NOMO-1 treated with dmso at 0.1 percent for 144 hours (cell line): ENCODE measurements at regions not wholly inside any gene's neighbourhood (a gene's known extent, or its start where the extent isn't known, plus 50 kb on each side); places are given as distances from the start of the nearest gene placed in this dataset.
"Not testable (repeated sequence)": the region's sequence is repeated elsewhere in the genome, so short reads cannot be mapped to it uniquely, and the experiment has no call there.

Experiments used
- DNase-seq: peaks from one replicate; lab custom pipeline; 2025; ENCODE audit not compliant: unreplicated experiment; lab: John Stamatoyannopoulos, UW

DNA sequence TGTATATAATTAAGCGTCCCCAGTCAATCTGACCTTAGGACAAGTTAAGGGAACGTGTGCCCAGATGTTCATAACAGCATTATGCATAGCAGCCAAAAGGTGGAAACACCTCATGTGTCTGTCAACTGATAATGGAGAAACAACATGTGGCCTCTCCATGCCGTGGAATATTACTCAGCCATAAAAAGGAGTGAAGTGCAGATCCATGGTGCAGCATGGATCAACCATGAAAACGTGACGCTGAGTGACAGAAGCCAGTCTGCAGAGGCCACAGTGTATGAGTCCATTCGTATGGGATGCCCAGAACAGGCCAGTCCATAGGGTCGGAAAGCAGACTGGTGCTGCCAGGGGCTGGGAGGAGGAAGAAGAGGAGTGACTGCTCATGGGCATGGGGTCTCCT, 161.0 kb upstream of the CIBAR2 start:
- no peak for DNase-seq

DNA sequence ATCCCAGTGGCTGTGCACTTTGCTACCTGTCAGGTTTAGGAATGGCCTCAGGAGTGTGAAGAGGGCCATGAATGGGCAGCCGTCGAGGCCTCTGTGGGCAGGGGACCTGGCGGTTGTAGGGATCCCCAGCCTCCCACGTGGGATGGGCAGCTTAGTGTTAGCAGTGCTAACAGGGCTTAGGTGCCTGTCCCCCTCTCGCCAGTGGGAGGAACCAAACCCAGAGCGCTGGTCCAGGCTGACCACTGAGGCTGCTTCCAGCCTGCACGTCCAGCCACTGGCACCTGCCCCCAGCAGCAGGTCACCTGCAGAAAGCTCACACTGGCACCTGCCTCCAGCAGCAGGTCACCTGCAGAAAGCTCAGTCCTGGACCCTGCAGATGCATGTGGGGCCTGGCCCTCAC, 162.2 kb upstream of the CIBAR2 start:
- no peak for DNase-seq

DNA sequence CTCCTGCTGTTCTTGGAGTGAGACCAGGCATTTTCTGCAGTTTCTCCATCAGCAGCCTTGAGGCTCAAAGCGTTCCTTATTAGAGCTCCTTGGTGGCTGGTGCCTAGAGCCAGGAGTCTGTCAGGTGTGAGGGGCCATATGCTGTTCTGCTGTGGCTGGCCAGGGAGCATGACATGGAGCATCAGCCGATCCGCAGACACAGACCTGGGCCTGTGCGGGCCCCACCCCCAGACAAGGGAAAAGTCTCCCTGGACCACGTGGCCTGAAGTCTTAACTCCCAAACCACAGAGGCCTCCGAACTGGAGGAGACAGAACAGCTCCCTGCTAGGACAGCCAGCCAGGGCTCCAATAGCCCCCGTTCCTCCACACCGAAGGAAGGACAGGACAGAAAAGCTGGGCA, 162.7 kb upstream of the CIBAR2 start:
- DNase-seq, result no peak

DNA sequence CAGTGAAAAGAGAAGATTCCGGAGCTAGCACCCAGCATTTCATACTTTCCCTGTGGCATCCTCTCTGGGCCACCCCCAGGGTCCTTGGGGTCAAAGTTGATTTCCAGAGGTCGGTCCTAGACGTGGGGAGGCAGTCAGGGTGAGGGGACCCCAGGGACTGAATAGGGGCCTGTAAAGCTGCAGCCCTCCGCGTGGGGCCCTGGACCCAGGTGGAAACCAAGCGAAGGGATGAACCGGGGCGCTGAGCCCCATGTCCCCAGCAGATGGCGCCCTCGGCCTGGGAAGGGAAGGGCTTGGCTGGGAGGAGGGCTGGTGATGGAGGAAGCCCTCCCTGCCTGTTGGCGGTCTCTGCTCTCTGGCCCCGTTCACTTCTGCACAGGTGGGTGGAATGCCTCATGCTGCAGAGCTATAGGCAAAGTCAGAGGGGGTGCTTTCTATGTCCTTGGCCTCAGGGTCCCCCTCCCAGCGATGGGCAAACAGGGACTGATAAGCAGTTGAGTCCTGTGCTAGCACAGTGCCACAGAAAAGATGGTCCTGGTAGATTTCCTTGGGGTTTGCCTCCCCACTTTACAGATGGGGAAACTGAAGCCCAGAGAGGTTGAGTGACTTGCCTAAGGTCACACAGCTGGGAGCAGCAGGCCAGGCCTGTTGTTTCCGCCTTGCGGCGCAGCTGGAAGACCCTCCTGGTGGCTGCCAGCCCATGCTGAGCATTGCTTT, 163.4 kb upstream of the CIBAR2 start:
- DNase-seq, result peak; percentile 43

DNA sequence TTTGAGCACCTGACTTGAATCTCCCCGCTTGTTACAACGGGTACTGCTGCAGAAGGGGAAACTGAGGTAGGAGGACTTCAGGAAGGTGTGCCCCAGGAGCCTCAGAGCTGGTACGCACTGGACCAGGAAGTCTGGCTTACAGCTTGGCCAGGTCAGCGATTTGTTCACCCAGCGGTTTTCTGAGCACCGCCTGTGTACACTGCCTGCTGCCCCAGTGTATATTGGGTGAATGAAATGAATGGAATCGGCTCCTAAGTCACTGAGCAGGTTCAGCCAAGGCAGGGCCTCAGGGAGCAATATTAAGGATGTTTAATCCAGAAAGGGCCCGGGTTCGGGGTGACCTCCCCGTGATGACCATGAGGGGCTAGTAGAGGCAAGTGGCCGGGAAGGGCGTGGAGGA, 164.0 kb upstream of the CIBAR2 start:
- no peak for DNase-seq

DNA sequence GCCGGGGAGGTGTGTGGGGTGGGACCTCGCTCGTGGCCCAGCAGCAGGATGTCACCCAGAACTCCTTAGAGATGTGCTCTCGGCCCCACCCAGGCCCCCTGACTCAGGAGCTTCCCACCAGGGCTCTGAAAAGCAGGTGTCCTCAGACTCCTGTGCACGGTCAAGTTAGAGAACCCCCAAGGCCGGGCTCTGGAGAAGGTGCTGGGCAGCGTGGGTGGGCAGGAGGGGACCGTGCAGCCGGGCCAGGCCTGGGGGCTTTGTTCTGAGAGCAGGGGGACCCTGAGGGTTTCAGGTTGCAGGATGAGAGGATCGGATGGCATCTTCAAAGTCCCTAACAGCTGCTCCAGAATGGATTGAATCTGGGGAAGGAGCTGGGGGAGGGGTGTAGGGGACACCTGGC, 164.4 kb upstream of the CIBAR2 start:
- DNase-seq, result no peak

DNA sequence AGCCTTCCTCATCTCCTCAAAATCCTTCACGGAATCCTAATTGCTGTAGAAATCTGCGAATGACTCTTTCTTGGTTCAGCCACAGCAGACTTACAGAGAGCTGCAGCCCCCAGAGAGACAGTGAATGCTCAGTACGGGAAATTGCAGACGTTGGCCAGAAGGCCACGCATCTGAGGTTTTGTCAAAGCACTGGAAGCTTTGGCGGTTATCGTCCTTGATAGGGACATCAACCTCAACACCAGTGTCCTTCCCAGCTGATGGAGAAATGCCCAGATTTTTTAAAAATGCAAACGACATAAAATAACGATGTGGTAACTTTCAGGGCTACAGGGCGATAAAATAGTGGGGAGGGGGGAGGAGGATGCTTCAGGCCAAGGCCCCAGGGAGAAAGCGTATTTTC, 166.6 kb upstream of the CIBAR2 start:
- DNase-seq, result no peak

DNA sequence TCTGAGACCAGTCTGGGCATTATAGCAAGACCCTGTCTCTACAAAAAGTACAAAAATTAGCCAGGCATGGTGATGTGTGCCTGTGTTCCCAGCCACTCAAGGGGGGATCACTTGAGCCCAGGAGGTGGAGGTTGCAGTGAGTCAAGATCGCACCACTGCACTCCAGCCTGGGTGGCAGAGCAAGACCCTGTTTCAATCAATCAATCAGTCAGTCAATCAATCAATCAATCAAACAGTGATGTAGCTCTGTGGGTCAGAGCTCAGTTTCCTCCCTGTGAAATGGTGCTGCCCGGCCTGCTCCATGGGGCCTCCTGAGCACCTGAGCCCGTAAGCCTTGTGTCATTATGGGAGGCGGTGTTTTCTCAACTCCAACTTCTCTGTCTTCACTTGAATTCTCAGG, 167.1 kb upstream of the CIBAR2 start:
- no peak for DNase-seq

DNA sequence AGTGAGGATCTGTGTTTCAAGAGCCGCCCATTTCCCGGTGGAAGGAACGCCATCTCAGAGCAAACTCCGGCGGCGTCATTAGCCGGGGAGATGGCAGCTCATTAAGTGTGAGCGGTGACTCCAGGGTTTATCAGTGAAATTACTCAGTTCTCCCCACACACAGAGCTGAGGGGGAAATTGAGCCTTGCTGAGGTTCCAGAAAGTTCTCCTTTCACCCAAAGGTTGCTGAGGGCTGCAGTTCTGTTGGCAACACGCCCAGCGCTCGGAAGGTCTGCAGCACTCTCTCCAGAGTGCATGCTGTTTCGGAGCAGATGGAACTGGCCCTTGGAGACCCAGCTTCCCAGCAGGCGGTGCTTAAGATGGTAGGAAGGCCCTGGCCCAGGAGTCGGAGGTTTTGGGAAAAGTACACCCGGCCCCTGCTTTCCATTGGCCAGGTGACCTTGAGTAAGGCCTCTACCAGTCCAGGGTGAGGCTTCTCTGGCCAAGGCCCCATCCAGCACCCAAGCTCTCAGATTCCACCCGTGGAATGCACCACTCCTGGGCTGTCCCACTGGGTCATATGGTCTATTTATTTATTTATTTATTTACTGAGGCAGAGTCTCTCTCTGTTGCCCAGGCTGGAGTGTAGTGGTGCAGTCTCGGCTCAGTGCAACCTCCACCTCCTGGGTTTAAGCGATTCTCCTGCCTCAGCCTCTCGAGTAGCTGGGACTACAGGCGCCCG, 167.7 kb upstream of the CIBAR2 start:
- DNase-seq, result no peak

DNA sequence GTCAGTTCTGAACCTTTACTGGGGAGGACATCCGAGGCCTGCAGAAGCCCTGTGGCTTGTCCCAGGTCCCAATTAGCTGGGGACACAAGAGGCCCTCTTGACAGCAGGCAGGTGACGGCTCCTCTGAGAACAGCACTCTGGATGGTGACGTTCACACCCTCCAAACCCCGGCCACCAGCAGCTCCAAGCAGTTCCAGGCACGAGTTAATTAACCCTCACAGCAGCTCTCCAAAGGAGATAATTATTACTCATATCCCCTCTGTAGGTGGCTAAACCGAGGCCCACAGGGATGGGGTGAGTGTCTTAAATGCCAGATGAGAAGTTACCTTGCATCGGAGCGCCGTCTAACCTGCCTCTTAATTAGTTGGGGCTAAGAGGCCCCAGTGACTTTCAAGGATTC, 168.9 kb upstream of the CIBAR2 start:
- no peak for DNase-seq

DNA sequence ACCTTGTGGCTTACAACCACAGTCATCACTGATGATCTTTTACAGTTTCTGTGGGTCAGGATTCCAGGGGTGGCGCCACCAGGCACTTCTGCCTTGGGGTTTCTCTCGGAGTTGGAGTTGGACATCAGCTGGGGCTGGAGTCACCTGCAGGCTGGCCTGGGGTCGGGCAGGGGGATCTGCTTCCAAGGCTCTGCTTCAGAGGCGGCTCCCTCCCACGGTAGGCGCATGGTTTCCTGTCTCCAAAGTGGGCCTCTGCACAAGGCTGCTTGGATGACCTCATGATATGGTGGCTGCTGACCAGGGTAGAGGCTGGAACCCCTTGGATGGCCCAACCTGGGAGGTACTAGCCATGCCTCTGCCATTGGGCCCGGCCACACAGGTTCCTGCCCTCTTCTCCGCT, 170.6 kb upstream of the CIBAR2 start:
- no peak for DNase-seq

DNA sequence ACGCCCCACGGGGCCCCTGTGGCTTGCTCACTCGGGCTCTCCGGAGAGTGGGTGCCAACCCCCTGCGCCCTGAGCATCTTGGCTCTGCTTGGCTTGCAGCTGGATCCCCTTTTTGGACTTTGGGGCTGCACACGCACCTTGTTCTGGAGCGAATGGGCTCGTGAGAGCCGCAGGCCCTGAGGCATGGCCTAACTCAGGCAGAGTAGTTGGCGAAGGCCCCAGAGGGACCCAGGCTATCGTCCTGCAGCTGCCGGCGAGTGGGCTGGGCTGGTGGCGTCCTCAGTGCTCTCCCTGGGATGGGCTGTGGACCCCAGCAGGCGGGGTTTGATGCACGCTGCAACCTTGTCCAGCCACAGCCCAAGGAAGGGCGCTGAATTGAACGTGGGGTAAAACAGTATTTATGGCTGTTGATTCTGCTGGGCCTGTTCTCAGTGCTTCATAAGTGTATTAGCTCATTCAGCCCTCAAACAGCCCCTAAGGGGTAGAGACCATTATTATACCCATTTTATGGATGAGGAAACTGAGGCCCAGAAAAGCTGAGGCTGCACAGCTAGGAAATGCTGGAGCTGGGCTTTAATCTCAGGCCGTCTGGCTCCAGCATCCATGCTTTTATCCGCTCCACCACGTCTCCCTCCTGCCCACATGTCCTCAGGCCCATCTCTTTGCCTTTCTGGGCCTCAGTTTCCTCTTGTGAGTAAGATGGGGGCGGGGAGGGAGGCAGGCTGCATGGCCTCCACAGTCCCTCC, 171.2 kb upstream of the CIBAR2 start:
- no peak for DNase-seq

DNA sequence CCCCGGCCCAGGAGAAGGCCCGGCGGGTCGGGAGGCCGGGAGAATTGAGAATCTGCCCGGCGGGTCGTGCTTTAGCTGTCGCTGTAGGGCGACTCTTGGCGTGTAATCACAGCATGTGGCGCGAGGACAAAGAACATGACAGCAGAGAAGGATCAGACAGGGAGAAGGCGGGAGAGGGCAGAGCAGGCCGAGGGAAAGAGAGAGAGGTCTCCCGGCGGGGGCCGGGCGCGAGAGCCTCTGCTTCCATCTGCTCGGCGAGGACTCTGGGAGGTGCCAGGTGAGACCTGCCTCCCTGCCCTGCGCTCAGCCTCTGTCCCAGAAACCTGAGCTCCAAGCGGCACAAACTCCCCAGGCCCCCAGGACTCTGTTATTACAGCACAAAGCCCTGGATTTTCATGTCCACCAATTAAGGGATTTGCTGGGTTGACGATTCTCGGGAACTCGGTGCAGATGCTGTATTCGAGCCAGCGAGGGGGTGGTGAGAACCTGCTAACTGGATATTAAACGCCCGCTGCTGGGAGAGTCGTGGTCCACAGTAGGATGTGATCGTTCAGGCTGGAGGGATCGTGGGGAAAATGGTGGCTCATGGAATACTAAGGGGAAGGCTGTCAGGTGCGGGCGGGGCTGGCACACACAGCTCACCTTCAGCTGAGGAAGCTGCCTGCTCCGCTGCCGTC, 172.0 kb upstream of the CIBAR2 start:
- no peak for DNase-seq

DNA sequence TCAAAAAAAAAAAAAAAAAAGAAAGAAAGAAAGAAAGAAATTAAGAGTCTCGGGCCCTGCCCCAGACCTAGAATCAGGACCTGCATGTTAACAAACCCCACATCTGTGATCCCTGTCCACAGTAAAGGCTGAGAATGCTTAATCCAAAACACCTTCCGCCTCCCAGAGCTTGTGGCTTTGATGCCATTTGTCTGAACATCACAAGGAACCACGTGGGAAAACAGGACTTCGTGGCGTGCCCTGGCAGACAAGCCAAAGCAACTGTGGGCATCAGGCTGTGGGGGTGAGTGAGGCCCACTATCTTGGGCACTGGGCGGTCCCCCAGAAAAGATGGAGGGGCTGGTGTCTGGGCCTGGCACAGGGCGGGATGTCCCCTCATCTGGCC, 173.4 kb upstream of the CIBAR2 start:
- no peak for DNase-seq

DNA sequence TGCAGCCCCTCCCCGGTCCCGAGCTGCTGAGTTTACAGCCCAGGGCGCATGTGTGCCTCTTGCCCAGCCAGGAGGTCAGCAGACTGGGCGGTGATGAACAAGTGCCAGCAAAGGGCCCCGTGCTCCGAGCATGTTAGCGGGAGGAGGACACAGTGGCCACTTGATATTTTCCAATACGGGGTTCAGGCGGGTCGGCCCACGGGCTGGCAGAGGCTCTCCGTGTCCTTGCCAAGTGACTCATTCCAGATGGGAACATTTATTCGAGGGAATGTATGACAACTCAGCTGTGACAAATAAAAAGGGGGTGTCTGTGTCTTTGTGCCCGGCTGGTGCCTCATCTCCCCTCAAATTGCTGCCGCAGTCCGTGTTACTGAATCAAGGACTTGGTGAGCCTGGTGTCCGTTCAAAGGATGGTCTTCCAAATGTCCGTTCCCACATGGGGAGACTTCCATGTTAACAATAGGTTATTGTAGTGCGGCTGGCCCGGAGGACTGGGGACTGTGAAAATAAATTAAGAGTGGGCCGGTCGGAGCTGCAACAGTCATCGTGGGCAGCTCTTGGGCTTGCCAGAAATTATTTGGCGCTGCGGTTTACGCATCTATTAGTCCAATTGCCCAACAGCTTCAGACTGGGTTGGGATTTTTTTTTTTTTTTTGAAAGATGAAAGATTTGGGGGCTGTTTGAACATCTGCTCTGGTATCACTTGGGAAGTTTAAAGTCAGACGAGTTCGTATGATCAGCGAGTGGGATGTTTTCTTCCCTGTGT, 174.0 kb upstream of the CIBAR2 start:
- DNase-seq, result no peak

DNA sequence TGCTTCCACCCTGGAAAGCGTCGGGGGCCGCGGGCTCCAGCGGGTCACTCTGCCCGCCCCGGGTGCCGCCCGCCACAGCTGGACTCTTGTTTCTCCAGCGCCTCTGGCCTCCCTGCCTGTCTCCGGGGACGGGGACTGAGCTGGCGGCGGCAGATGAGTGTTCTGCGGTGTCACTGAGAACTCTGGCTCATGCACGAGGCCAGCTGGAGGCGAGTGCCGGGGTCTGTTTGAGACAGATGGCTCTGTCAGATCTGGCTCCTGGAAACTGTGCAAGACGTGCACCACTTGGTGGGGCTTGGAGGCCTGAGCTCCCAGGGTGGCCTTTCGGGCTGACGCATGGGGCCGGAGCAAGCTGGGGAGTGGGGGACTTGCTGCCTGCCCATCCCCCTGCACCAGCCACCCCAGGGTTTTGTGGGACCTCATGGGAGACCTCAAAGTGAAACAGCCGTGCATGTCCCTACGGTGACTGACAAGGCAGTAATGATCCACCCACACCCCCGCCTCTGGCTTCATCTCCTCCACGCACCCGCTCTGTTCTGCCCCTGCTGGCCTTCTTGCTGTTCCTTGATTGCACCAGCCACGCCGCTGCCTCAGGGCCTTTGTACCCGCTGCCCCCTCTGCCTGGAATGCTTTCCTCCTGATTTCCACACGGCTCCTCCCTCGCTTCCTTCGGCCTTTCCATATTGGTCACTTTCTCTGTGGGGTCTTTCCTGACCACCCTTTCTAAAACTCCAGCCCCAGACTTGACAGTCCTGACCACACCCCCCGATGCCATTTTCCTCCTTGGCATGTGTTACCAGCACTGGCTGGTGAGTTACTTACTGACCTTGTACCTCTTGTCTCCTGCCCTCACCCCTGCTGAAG, 174.9 kb upstream of the CIBAR2 start:
- DNase-seq, result no peak

DNA sequence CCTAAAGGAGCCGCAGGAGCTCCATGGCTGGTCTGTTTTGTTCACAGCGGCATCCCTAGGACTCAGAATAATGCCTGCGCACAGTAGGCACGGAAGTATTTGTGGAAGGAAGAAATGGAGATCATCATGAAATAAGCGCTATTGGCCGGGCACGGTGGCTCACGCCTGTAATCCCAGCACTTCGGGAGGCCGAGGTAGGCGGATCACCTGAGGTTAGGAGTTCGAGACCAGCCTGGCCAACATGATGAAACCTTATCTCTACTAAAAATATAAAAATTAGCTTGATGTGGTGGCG, 175.5 kb upstream of the CIBAR2 start:
- not testable (repeated sequence) for DNase-seq

DNA sequence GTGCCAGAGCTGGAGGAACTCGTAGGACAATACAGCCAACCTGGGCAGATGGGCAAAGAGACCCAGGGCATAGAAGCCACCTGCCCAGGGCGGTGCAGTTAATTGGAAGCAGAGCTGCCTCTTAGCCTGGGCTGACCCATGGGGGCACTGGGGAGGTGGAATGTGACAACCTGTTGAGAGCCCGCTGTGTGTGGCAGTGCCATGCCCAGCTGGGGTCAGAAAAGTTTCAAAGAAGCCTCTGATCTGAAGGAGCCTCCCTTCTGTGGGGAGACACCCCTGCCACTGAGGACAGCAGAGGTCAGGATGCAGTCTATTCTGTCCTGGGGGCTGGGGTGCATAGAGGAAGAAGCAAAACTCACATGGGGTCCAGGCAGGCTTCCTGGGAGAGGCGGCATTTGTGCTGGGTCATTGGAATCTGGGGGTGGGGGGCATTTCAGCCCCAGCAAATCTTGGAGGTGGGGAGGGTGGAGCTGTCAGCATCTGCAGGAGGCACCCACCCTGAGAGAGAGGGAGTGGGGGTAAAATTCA, 176.1 kb upstream of the CIBAR2 start:
- no peak for DNase-seq

DNA sequence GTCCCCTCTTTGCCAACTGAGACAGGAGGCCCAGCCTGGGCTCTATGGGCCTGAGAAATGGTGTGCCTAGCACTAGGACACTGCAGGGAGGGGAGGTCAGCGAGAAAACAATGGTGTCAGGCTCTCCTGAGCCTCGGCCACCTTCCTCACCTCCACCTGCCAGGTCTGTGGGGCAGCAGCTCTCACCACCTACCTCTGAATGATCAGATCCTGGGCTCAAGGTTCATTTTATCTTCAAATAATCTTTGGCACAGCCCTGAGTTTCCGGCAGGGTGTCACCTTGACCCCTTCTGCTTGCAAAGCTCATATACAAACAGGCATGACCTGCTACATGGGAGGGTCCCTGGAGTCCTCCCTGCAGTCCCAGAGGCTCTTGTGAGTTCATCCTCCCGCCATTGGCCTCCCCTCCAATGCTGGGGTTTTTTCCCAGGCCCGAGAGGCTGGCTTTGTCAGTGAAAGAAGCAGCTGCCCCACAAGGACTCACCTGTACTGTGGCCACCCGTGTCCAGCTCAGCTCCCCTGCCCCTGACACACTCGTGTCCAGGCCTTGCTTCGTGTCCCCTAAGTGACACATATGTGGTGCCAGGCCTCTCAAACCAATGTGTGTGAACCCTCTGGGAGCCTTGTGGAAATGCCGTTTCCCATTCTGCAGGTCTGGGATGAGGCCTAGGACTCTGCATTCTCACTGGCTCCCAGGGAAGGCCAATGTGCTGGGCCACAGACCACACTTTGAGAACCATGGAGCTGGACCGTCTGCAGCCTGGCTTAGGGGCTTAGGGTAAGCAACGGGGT, 176.8 kb upstream of the CIBAR2 start:
- no peak for DNase-seq
